ENCODE measurements at regions not wholly inside any gene's neighbourhood (a gene's known extent, or its start where the extent isn't known, plus 50 kb on each side); places are given as distances from the start of the nearest gene placed in this dataset.

DNA sequence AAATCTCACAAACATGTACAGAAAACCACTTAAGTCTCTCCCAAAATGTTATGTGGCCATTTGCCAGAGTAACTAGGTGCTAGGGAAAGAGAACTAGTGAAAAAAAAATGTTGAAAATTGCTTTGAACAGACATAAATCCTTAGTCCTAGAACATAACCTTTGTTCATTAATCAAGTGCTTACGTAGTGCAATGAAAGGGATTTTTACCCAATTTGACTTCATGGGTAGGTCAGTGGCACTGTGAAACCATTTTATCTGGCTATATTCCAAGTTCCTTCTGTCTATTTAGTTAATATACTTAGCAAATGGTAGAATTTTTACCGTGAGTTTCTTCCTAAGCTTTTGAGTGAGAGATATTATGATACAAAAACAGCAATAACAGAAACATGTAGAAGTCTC lies 209.4 kb downstream of the DIPK2A start:
- no peak for FAIRE-seq
- Histone ChIP-seq H3K27me3 (no peaks in the 10 kb centered on the region), H3K4me3 (no peak overlapping the region), H3K36me3 (no peaks in the 10 kb centered on the region), H3K4me1 (no peaks in the 10 kb centered on the region), H3K9me3 (no peaks in the 10 kb centered on the region), H3K27ac (no peak overlapping the region)
- no peak for DNase-seq
- WGBS, 2 donors, result 53 to 59% methylated on average over 2 of the region's 2 CpGs
- TF ChIP-seq, protein P1, sequence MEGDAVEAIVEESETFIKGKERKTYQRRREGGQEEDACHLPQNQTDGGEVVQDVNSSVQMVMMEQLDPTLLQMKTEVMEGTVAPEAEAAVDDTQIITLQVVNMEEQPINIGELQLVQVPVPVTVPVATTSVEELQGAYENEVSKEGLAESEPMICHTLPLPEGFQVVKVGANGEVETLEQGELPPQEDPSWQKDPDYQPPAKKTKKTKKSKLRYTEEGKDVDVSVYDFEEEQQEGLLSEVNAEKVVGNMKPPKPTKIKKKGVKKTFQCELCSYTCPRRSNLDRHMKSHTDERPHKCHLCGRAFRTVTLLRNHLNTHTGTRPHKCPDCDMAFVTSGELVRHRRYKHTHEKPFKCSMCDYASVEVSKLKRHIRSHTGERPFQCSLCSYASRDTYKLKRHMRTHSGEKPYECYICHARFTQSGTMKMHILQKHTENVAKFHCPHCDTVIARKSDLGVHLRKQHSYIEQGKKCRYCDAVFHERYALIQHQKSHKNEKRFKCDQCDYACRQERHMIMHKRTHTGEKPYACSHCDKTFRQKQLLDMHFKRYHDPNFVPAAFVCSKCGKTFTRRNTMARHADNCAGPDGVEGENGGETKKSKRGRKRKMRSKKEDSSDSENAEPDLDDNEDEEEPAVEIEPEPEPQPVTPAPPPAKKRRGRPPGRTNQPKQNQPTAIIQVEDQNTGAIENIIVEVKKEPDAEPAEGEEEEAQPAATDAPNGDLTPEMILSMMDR (IDR thresholded peaks at IDR 0.05), result no peak
- ATAC-seq, result no peak
- intact Hi-C loops (cut with DNase I), result no loop called here

DNA sequence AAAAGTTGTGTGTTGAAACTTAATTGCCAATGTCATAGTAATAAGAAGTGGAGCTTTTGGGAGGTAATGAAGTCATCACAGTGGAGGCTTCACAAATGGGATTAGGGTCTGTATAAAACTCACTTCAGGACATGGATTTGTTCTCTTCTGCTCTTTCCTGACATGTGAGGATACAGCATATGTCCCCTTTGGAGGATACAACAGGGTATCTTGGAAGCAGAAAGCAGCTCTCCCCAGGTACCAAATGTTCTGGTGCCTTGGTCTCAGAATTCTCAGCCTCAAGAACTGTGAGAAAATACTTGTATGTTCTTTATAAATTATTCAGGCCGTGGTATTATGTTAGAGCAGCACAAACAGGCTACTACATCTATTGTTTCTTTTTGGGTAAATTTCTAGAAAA lies 210.9 kb downstream of the DIPK2A start:
- H3K27ac ChIP-seq, result no peak overlapping the region
- FAIRE-seq (no peak), ATAC-seq (no peak), DNase-seq (no peak)
- 82 to 93% methylated on average over 1 of the region's 1 CpG for WGBS, 2 donors
- H3K4me1 ChIP-seq, result no peaks in the 10 kb centered on the region
- intact Hi-C loops (cut with DNase I), result no loop called here
- no peaks in the 10 kb centered on the region for H3K36me3 ChIP-seq
- no peaks in the 10 kb centered on the region for H3K27me3 ChIP-seq
- no peak overlapping the region for H3K4me3 ChIP-seq
- TF ChIP-seq, protein P1 (IDR thresholded peaks at IDR 0.05), result no peak
- no peaks in the 10 kb centered on the region for H3K9me3 ChIP-seq

DNA sequence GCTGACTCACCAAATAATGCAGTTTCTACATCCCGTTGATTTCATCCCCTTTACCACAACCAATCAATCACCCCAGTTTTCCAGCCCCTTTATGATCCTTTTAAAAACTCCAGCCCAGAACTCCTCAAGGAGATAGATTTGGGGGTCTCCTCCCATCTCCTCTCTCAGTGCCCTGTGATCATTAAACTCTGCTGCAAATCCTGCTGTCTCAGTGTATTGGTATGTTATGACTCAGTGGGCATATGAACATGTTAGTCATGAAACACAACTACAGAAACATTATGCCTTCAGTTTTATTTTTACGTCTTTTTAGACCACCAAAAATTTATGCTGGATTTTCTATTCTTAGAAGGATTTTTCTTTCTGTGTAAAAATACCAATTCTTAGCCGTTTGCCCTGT lies 213.7 kb downstream of the DIPK2A start:
- Histone ChIP-seq H3K4me1 (no peaks in the 10 kb centered on the region), H3K36me3 (no peaks in the 10 kb centered on the region), H3K4me3 (no peak overlapping the region), H3K9me3 (no peaks in the 10 kb centered on the region), H3K27me3 (no peaks in the 10 kb centered on the region), H3K27ac (no peak overlapping the region)
- intact Hi-C loops (cut with DNase I), result no loop called here
- WGBS, 2 donors, result 85 to 93% methylated on average over 3 of the region's 3 CpGs
- no peak for DNase-seq
- no peak for FAIRE-seq
- TF ChIP-seq, protein P1 (IDR thresholded peaks at IDR 0.05), result no peak
- ATAC-seq, result no peak

DNA sequence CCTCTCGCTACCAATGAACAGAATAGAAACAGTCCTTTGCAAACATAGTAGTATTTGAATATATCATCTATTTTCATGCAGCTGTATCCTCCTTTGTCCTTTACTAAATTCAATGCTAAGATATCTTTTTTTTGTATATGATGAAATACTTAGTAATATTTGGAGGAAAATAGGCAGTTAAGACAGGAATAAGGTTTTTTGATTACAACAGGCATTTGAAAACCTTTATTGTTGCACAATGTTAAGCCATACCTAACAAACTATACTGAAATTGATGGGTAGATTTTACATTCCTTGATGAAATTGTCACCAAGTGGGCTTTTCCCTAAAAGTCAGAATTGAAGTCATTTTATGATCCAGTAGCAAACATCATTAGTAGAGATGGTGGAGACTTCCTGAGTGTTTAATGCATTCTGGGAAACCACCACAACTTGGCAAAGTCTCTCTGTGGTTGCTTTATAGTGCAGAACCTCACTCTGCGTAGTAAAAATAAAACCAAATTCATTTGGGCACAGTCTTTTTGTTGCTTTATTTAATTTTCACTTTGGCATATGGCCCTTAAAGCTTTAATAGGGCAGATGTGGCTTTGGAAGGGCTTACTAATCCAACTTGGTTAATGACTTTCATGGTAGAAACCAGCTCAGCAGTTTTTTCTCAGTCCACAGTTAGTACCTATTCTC lies 216.0 kb downstream of the DIPK2A start:
- Histone ChIP-seq H3K27me3 (no peaks in the 10 kb centered on the region), H3K27ac (no peak overlapping the region), H3K4me3 (no peak overlapping the region), H3K4me1 (no peaks in the 10 kb centered on the region), H3K9me3 (no peaks in the 10 kb centered on the region), H3K36me3 (no peaks in the 10 kb centered on the region)
- WGBS, 2 donors, result 91 to 92% methylated on average over 2 of the region's 2 CpGs
- FAIRE-seq (no peak), DNase-seq (no peak), ATAC-seq (no peak)
- TF ChIP-seq, protein P1 (IDR thresholded peaks at IDR 0.05), result no peak
- intact Hi-C loops (cut with DNase I), result no loop called here

DNA sequence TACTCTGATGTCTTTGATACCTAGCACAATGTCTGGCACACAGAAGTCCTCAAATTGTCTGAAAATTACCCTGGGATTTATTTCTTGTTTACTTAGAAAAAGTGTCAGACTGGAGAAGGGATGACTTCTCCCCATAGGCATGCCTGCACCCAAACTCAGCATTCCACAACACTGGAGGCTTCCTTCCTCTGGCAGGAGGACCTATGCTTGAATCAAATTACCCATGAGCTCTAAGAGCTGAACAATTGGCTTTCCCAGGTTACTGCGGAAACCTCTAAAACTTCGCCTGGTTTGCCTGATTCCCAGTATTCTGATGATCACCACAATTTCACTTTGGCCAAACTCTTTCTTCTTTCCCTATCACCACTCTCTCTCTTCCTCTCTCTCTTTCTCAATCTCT lies 217.4 kb downstream of the DIPK2A start:
- Histone ChIP-seq H3K27me3 (no peaks in the 10 kb centered on the region), H3K9me3 (no peaks in the 10 kb centered on the region), H3K4me1 (no peaks in the 10 kb centered on the region), H3K27ac (no peak overlapping the region), H3K4me3 (no peak overlapping the region), H3K36me3 (no peaks in the 10 kb centered on the region)
- intact Hi-C loops (cut with DNase I), result no loop called here
- WGBS, 2 donors, result 90 to 96% methylated on average over 2 of the region's 2 CpGs
- TF ChIP-seq, protein P1 (IDR thresholded peaks at IDR 0.05), result no peak
- ATAC-seq (no peak), FAIRE-seq (no peak), DNase-seq (no peak)
